SJCRH30 (cell line): ENCODE measurements at regions not wholly inside any gene's neighbourhood (a gene's known extent, or its start where the extent isn't known, plus 50 kb on each side); places are given as distances from the start of the nearest gene placed in this dataset.

ENCODE experiments used
- DNase-seq, 2 experiments: peaks; one replicate each; pipeline ENCODE4 v3.0.0-alpha.2; 2015 to 2020
- H3K27ac ChIP-seq: fragments of 250-450 bp; sonication (Bioruptor Pico); 2 replicates; pipeline ENCODE4 v1.5.1; 2020; ENCODE audit warnings: mild to moderate bottlenecking, moderate library complexity
- H3K27me3 ChIP-seq: fragments of 250-450 bp; sonication (Bioruptor Pico); 2 replicates; pipeline ENCODE4 v1.5.1; 2020; ENCODE audit warnings: mild to moderate bottlenecking, moderate library complexity
- H3K36me3 ChIP-seq: fragments of 250-450 bp; sonication (Bioruptor Pico); 2 replicates; pipeline ENCODE4 v1.5.1; 2020; ENCODE audit warnings: mild to moderate bottlenecking, moderate library complexity
- H3K4me1 ChIP-seq: fragments of 250-450 bp; sonication (Bioruptor Pico); 2 replicates; pipeline ENCODE4 v1.5.1; 2020; ENCODE audit warnings: mild to moderate bottlenecking, moderate library complexity
- H3K4me3 ChIP-seq: fragments of 250-450 bp; sonication (Bioruptor Pico); 2 replicates; pipeline ENCODE4 v1.5.1; 2020; ENCODE audit warnings: mild to moderate bottlenecking, moderate library complexity
- H3K9me3 ChIP-seq: fragments of 250-450 bp; sonication (Bioruptor Pico); replicated peaks from 2 replicates; pipeline ENCODE4 v1.5.1; 2020; ENCODE audit warnings: mild to moderate bottlenecking, moderate library complexity

- DNase-seq, result peak in 1 of 2 experiments; percentile 1
- Histone ChIP-seq H3K27me3 (no peaks in the 10 kb centered on the region), H3K4me1 (no peaks in the 10 kb centered on the region), H3K27ac (no peak overlapping the region), H3K4me3 (no peak overlapping the region), H3K36me3 (no peaks in the 10 kb centered on the region), H3K9me3 (no peaks in the 10 kb centered on the region)
Measured at GRCh38 chr10:130686689-130687300, 550.6 kb downstream of the GLRX3 start.

- no peak overlapping the region for H3K27ac ChIP-seq
- no peaks in the 10 kb centered on the region for H3K36me3 ChIP-seq
- no peaks in the 10 kb centered on the region for H3K27me3 ChIP-seq
- DNase-seq, result no peak
- H3K4me3 ChIP-seq, result no peak overlapping the region
- H3K4me1 ChIP-seq, result no peaks in the 10 kb centered on the region
- no peaks in the 10 kb centered on the region for H3K9me3 ChIP-seq
Measured at GRCh38 chr10:130687566-130687965, 551.4 kb downstream of the GLRX3 start.

- no peak overlapping the region for H3K4me3 ChIP-seq
- H3K27me3 ChIP-seq, result no peaks in the 10 kb centered on the region
- no peak overlapping the region for H3K27ac ChIP-seq
- no peaks in the 10 kb centered on the region for H3K36me3 ChIP-seq
- DNase-seq, result no peak
- H3K9me3 ChIP-seq, result no peaks in the 10 kb centered on the region
- H3K4me1 ChIP-seq, result no peaks in the 10 kb centered on the region
Measured at GRCh38 chr10:130689743-130690626, 553.8 kb downstream of the GLRX3 start.

- Histone ChIP-seq H3K4me3 (no peak overlapping the region), H3K9me3 (no peaks in the 10 kb centered on the region), H3K27ac (no peak overlapping the region), H3K36me3 (no peaks in the 10 kb centered on the region), H3K4me1 (no peaks in the 10 kb centered on the region), H3K27me3 (no peaks in the 10 kb centered on the region)
- no peak for DNase-seq
Measured at GRCh38 chr10:130691776-130692175, 555.6 kb downstream of the GLRX3 start.

GRCh38 chr10:130696870-130697269 lies 560.7 kb downstream of the GLRX3 start:
- Histone ChIP-seq H3K9me3 (no peaks in the 10 kb centered on the region), H3K27ac (no peak overlapping the region), H3K27me3 (no peaks in the 10 kb centered on the region), H3K36me3 (no peaks in the 10 kb centered on the region), H3K4me3 (no peak overlapping the region), H3K4me1 (no peaks in the 10 kb centered on the region)
- DNase-seq, result no peak

- H3K4me3 ChIP-seq, result no peak overlapping the region
- H3K36me3 ChIP-seq, result no peaks in the 10 kb centered on the region
- no peaks in the 10 kb centered on the region for H3K27me3 ChIP-seq
- H3K4me1 ChIP-seq, result no peaks in the 10 kb centered on the region
- no peak for DNase-seq
- no peak overlapping the region for H3K27ac ChIP-seq
- no peaks in the 10 kb centered on the region for H3K9me3 ChIP-seq
Measured at GRCh38 chr10:130707389-130707979, 571.3 kb downstream of the GLRX3 start.

- no peak for DNase-seq
- Histone ChIP-seq H3K27me3 (no peaks in the 10 kb centered on the region), H3K9me3 (no peaks in the 10 kb centered on the region), H3K4me3 (no peak overlapping the region), H3K27ac (no peak overlapping the region), H3K4me1 (no peaks in the 10 kb centered on the region), H3K36me3 (no peaks in the 10 kb centered on the region)
Measured at GRCh38 chr10:130708465-130709070, 572.4 kb downstream of the GLRX3 start.

GRCh38 chr10:130709415-130709814 lies 573.2 kb downstream of the GLRX3 start:
- Histone ChIP-seq H3K9me3 (no peaks in the 10 kb centered on the region), H3K27me3 (no peaks in the 10 kb centered on the region), H3K4me3 (no peak overlapping the region), H3K27ac (no peak overlapping the region), H3K36me3 (no peaks in the 10 kb centered on the region), H3K4me1 (no peaks in the 10 kb centered on the region)
- DNase-seq, result no peak

- Histone ChIP-seq H3K4me1 (no peaks in the 10 kb centered on the region), H3K9me3 (no peaks in the 10 kb centered on the region), H3K4me3 (no peak overlapping the region), H3K27me3 (no peaks in the 10 kb centered on the region), H3K27ac (no peak overlapping the region), H3K36me3 (no peaks in the 10 kb centered on the region)
- no peak for DNase-seq
Measured at GRCh38 chr10:130711072-130711471, 574.9 kb downstream of the GLRX3 start.

- H3K4me3 ChIP-seq, result no peak overlapping the region
- no peak overlapping the region for H3K27ac ChIP-seq
- no peaks in the 10 kb centered on the region for H3K4me1 ChIP-seq
- no peaks in the 10 kb centered on the region for H3K9me3 ChIP-seq
- no peaks in the 10 kb centered on the region for H3K27me3 ChIP-seq
- no peak for DNase-seq
- no peaks in the 10 kb centered on the region for H3K36me3 ChIP-seq
Measured at GRCh38 chr10:130713135-130713534, 576.9 kb downstream of the GLRX3 start.

- H3K36me3 ChIP-seq, result no peaks in the 10 kb centered on the region
- no peak overlapping the region for H3K27ac ChIP-seq
- H3K4me3 ChIP-seq, result no peak overlapping the region
- no peaks in the 10 kb centered on the region for H3K4me1 ChIP-seq
- H3K27me3 ChIP-seq, result no peaks in the 10 kb centered on the region
- H3K9me3 ChIP-seq, result no peaks in the 10 kb centered on the region
- no peak for DNase-seq
Measured at GRCh38 chr10:130713731-130714130, 577.5 kb downstream of the GLRX3 start.

GRCh38 chr10:130714742-130715467 lies 578.7 kb downstream of the GLRX3 start:
- Histone ChIP-seq H3K27me3 (no peaks in the 10 kb centered on the region), H3K4me3 (no peak overlapping the region), H3K36me3 (no peaks in the 10 kb centered on the region), H3K27ac (no peak overlapping the region), H3K4me1 (no peaks in the 10 kb centered on the region), H3K9me3 (no peaks in the 10 kb centered on the region)
- no peak for DNase-seq

- no peaks in the 10 kb centered on the region for H3K36me3 ChIP-seq
- H3K27ac ChIP-seq, result no peak overlapping the region
- no peaks in the 10 kb centered on the region for H3K4me1 ChIP-seq
- no peaks in the 10 kb centered on the region for H3K27me3 ChIP-seq
- no peak for DNase-seq
- H3K9me3 ChIP-seq, result no peaks in the 10 kb centered on the region
- no peak overlapping the region for H3K4me3 ChIP-seq
Measured at GRCh38 chr10:130715686-130716670, 579.8 kb downstream of the GLRX3 start.

GRCh38 chr10:130717083-130717482 lies 580.9 kb downstream of the GLRX3 start:
- no peaks in the 10 kb centered on the region for H3K36me3 ChIP-seq
- H3K27ac ChIP-seq, result no peak overlapping the region
- no peak for DNase-seq
- no peaks in the 10 kb centered on the region for H3K9me3 ChIP-seq
- H3K4me3 ChIP-seq, result no peak overlapping the region
- H3K27me3 ChIP-seq, result no peaks in the 10 kb centered on the region
- no peaks in the 10 kb centered on the region for H3K4me1 ChIP-seq
